ENCODE measurements at regions not wholly inside any gene's neighbourhood (a gene's known extent, or its start where the extent isn't known, plus 50 kb on each side); places are given as distances from the start of the nearest gene placed in this dataset.

- H3K36me3 Mint-ChIP-seq = no peaks in the 10 kb centered on the region
- TF ChIP-seq CTCF (IDR thresholded peaks at IDR 0.05) = no peak
- no peak for DNase-seq
Observed at GRCh38 chr13:47646298-47646697, 354.8 kb downstream of the SUCLA2 start.

DNA sequence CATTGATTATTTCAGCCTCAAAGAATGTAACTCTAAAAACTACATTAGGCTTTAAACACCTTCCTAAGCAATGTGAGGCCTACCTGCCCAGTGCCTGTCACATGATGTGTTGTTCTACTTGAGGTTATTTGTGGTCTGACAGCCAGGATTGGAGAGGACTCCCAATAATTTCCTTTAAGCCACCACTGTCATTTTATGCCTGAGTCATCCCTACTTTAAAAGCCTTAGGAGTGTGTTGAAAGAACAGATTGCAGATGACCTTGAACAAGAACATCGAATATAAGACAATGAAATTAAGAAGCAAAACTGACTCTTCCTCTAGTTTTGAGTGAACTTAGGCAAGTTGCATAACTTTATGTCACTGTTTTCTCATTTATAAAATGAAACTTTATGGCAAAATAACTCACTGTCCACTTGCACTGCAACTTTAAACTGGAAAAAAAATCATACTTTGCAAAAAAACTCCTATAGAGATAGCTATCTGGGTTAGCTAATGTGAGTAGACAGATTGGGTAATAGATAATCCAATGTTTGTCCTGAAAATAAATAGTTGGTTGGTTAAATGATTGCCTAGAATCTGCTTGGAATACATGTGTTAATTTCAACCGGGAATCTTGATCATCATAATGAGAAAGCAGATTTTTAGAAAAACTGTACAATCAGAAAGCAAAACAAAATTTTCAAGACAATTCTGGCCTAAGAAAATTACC is 361.2 kb downstream of the SUCLA2 start:
- no peak for DNase-seq
- no peaks in the 10 kb centered on the region for H3K4me1 ChIP-seq (ENCODE audit: control insufficient read depth in 1 of 2, insufficient read depth in 2 of 2, low read length in 2 of 2)
- intact Hi-C loops (cut with micrococcal nuclease) = no loop called here

More at GRCh38 chr13:47646298-47646697, 354.8 kb downstream of the SUCLA2 start:
- H4K20me1 ChIP-seq (ENCODE audit: insufficient read depth, low read length) = no peaks in the 10 kb centered on the region
- H3K4me2 ChIP-seq (replicated peaks; ENCODE audit: extremely low read depth, low read length, poor library complexity, severe bottlenecking) = no peak overlapping the region
- H3K27me3 ChIP-seq (ENCODE audit: control insufficient read depth in 2 of 2, insufficient read depth in 2 of 2, low read length in 2 of 2) = no peaks in the 10 kb centered on the region
- no peak overlapping the region for H3K4me3 ChIP-seq (replicated peaks in 1 of 3; ENCODE audit: low read depth in 2 of 3, low read length in 3 of 3)
- Mint-ChIP-seq H3K9me3 (no peaks in the 10 kb centered on the region), H3K27me3 (ENCODE audit: low read depth in 3 of 3) (no peaks in the 10 kb centered on the region), H3K4me3 (no peak overlapping the region), H3K27ac (peak overlapping the region in 1 of 7 donors; percentile 6), H3K4me1 (no peaks in the 10 kb centered on the region)
- H3K27ac ChIP-seq (ENCODE audit: low read depth in 1 of 2, low read length in 2 of 2) = no peak overlapping the region
- no peak overlapping the region for H2AFZ ChIP-seq (ENCODE audit: insufficient read depth, low read depth, low read length, poor library complexity, severe bottlenecking)
- no peaks in the 10 kb centered on the region for H3K9me3 ChIP-seq (replicated peaks in 1 of 2; ENCODE audit: control insufficient read depth in 1 of 2, insufficient read depth in 1 of 2, low read length in 2 of 2)
- H3K36me3 ChIP-seq (replicated peaks in 1 of 2; ENCODE audit: control insufficient read depth in 1 of 2, insufficient read depth in 2 of 2, low read length in 2 of 2) = no peaks in the 10 kb centered on the region
- no peaks in the 10 kb centered on the region for H3K79me2 ChIP-seq (ENCODE audit: insufficient read depth, low read length)
- H3K4me1 ChIP-seq (ENCODE audit: control insufficient read depth in 1 of 2, insufficient read depth in 2 of 2, low read length in 2 of 2) = no peaks in the 10 kb centered on the region
- intact Hi-C loops (cut with micrococcal nuclease) = no loop called here
- H3K9ac ChIP-seq (ENCODE audit: insufficient read depth, low read length, poor library complexity, severe bottlenecking) = no peak overlapping the region
- no CpG with 5 or more reads among the region's 1 CpG for WGBS (ENCODE audit: insufficient coverage)

More for the DNA sequence above, 361.2 kb downstream of the SUCLA2 start:
- Histone ChIP-seq H3K79me2 (ENCODE audit: insufficient read depth, low read length) (no peaks in the 10 kb centered on the region), H3K27ac (ENCODE audit: low read depth in 1 of 2, low read length in 2 of 2) (no peak overlapping the region), H3K4me3 (replicated peaks in 1 of 3; ENCODE audit: low read depth in 2 of 3, low read length in 3 of 3) (no peak overlapping the region), H3K9ac (ENCODE audit: insufficient read depth, low read length, poor library complexity, severe bottlenecking) (no peak overlapping the region), H2AFZ (ENCODE audit: insufficient read depth, low read depth, low read length, poor library complexity, severe bottlenecking) (no peak overlapping the region), H3K4me2 (replicated peaks; ENCODE audit: extremely low read depth, low read length, poor library complexity, severe bottlenecking) (no peak overlapping the region), H4K20me1 (ENCODE audit: insufficient read depth, low read length) (no peaks in the 10 kb centered on the region), H3K27me3 (ENCODE audit: control insufficient read depth in 2 of 2, insufficient read depth in 2 of 2, low read length in 2 of 2) (no peaks in the 10 kb centered on the region), H3K9me3 (replicated peaks in 1 of 2; ENCODE audit: control insufficient read depth in 1 of 2, insufficient read depth in 1 of 2, low read length in 2 of 2) (no peaks in the 10 kb centered on the region), H3K36me3 (replicated peaks in 1 of 2; ENCODE audit: control insufficient read depth in 1 of 2, insufficient read depth in 2 of 2, low read length in 2 of 2) (no peaks in the 10 kb centered on the region)
- Mint-ChIP-seq H3K4me1 (no peaks in the 10 kb centered on the region), H3K27ac (no peak overlapping the region), H3K9me3 (peaks cover 4 to 21% (median 10%) of the 10 kb centered on the region in 7 donors), H3K27me3 (ENCODE audit: low read depth in 3 of 3) (no peaks in the 10 kb centered on the region), H3K36me3 (no peaks in the 10 kb centered on the region), H3K4me3 (no peak overlapping the region)
- no CpG with 5 or more reads among the region's 2 CpGs for WGBS (ENCODE audit: insufficient coverage)
- no peak for TF ChIP-seq CTCF (IDR thresholded peaks at IDR 0.05)
